ENCODE measurements at regions not wholly inside any gene's neighbourhood (a gene's known extent, or its start where the extent isn't known, plus 50 kb on each side); places are given as distances from the start of the nearest gene placed in this dataset.

DNA sequence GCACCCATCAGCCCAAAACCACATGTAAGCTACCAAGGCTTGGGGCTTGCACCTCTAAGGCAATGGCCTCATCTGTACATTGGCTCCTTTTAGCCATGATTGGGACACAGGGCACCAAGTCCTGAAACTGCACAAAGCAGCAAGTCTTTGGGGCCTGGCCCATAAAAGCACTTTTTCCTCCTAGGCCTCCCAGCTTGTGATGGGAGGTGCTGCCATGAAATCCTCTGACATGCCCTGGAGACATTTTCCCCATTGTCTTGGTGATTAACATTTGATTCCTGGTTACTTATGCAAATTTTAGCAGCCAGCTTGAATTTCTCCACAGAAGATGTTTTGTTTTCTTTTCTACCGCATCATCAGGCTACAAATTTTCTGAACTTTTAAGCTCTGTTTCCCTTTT is 58.5 kb upstream of the PABPC4L start:
- TF ChIP-seq, protein P1, sequence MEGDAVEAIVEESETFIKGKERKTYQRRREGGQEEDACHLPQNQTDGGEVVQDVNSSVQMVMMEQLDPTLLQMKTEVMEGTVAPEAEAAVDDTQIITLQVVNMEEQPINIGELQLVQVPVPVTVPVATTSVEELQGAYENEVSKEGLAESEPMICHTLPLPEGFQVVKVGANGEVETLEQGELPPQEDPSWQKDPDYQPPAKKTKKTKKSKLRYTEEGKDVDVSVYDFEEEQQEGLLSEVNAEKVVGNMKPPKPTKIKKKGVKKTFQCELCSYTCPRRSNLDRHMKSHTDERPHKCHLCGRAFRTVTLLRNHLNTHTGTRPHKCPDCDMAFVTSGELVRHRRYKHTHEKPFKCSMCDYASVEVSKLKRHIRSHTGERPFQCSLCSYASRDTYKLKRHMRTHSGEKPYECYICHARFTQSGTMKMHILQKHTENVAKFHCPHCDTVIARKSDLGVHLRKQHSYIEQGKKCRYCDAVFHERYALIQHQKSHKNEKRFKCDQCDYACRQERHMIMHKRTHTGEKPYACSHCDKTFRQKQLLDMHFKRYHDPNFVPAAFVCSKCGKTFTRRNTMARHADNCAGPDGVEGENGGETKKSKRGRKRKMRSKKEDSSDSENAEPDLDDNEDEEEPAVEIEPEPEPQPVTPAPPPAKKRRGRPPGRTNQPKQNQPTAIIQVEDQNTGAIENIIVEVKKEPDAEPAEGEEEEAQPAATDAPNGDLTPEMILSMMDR (IDR thresholded peaks at IDR 0.05), result no peak
- no peak for TF ChIP-seq POLR2A (IDR thresholded peaks at IDR 0.05)

Data from thyroid gland (tissue), 4 donors.